GM12878 (cell line): ENCODE measurements at regions not wholly inside any gene's neighbourhood (a gene's known extent, or its start where the extent isn't known, plus 50 kb on each side); places are given as distances from the start of the nearest gene placed in this dataset.

Experiments used
- E2F4 ChIP-seq: IDR thresholded peaks from 2 replicates; pipeline ENCODE4 v1.6.1; 2012; ENCODE audit warnings: low read depth, low read length, improper control_type of control experiment
- ELK1 ChIP-seq: IDR thresholded peaks from 2 replicates; pipeline ENCODE4 v1.6.1; 2012; ENCODE audit warnings: low read depth, low read length, improper control_type of control experiment
- FOXK2 ChIP-seq: fragments of 450-650 bp; IDR thresholded peaks from 2 replicates; pipeline ENCODE4 v1.6.1; 2017; ENCODE audit warnings: mild to moderate bottlenecking, moderate library complexity
- TF ChIP-seq, protein P1 (sequence below): fragments of 150-350 bp; IDR thresholded peaks from 2 replicates; pipeline ENCODE4 v1.6.1; 2014; ENCODE audit warnings: mild to moderate bottlenecking, low read depth, low read length
- TF ChIP-seq, protein P2 (sequence below): IDR thresholded peaks from 2 replicates; pipeline ENCODE4 v1.6.1; 2011; ENCODE audit warnings: borderline replicate concordance, low read depth, mild to moderate bottlenecking, moderate library complexity, mixed read lengths, low read length; ENCODE audit not compliant: insufficient read depth; ENCODE audit errors: extremely low read length

GRCh38 chr10:128540128-128540762 is 414.0 kb upstream of the MKI67 start (continued):
- TF ChIP-seq, protein P1, sequence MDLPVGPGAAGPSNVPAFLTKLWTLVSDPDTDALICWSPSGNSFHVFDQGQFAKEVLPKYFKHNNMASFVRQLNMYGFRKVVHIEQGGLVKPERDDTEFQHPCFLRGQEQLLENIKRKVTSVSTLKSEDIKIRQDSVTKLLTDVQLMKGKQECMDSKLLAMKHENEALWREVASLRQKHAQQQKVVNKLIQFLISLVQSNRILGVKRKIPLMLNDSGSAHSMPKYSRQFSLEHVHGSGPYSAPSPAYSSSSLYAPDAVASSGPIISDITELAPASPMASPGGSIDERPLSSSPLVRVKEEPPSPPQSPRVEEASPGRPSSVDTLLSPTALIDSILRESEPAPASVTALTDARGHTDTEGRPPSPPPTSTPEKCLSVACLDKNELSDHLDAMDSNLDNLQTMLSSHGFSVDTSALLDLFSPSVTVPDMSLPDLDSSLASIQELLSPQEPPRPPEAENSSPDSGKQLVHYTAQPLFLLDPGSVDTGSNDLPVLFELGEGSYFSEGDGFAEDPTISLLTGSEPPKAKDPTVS: no peak
- TF ChIP-seq ELK1 (no peak), FOXK2 (no peak), E2F4 (no peak)
- TF ChIP-seq, protein P2, sequence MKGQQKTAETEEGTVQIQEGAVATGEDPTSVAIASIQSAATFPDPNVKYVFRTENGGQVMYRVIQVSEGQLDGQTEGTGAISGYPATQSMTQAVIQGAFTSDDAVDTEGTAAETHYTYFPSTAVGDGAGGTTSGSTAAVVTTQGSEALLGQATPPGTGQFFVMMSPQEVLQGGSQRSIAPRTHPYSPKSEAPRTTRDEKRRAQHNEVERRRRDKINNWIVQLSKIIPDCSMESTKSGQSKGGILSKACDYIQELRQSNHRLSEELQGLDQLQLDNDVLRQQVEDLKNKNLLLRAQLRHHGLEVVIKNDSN: no peak
